DOHH2 (cell line): ENCODE measurements at regions not wholly inside any gene's neighbourhood (a gene's known extent, or its start where the extent isn't known, plus 50 kb on each side); places are given as distances from the start of the nearest gene placed in this dataset.

Source experiments
- H3F3A ChIP-seq: fragments of 200-600 bp; sonication (generic), shearing (Covaris generic); 2 replicates; pipeline ENCODE4 v1.6.0; 2016; ENCODE audit warnings: antibody characterized with exemption, mild to moderate bottlenecking; ENCODE audit not compliant: control insufficient read depth, insufficient read depth
- H3K27ac ChIP-seq: fragments of 200-600 bp; sonication (generic); 2 replicates; pipeline ENCODE4 v1.5.1; 2014; ENCODE audit warnings: low read depth, mild to moderate bottlenecking, low read length, moderate library complexity
- H3K27me3 ChIP-seq: fragments of 200-600 bp; sonication (generic); 2 replicates; pipeline ENCODE4 v1.6.1; 2014; ENCODE audit warnings: mild to moderate bottlenecking, low read length, mixed read lengths; ENCODE audit not compliant: control insufficient read depth
- H3K36me3 ChIP-seq: fragments of 200-600 bp; sonication (generic); 2 replicates; pipeline ENCODE4 v1.6.1; 2014; ENCODE audit warnings: mild to moderate bottlenecking, low read length, moderate library complexity, mixed read lengths; ENCODE audit not compliant: control insufficient read depth
- H3K4me1 ChIP-seq: fragments of 200-600 bp; sonication (generic); 2 replicates; pipeline ENCODE4 v1.6.1; 2014; ENCODE audit warnings: mild to moderate bottlenecking, low read length, mixed read lengths; ENCODE audit not compliant: control insufficient read depth
- H3K4me2 ChIP-seq: fragments of 200-600 bp; sonication (generic); 2 replicates; pipeline ENCODE4 v1.6.0; 2014; ENCODE audit warnings: mild to moderate bottlenecking, low read length, moderate library complexity
- H3K4me3 ChIP-seq: fragments of 200-600 bp; sonication (generic); 2 replicates; pipeline ENCODE4 v1.5.1; 2014; ENCODE audit warnings: mild to moderate bottlenecking, low read length, mixed read lengths
- H3K79me2 ChIP-seq: fragments of 200-600 bp; sonication (generic); 2 replicates; pipeline ENCODE4 v1.6.1; 2014; ENCODE audit warnings: mild to moderate bottlenecking, low read length, mixed read lengths; ENCODE audit not compliant: control insufficient read depth
- H3K9me2 ChIP-seq: fragments of 200-600 bp; sonication (generic); replicated peaks from 2 replicates; pipeline ENCODE4 v1.6.1; 2014; ENCODE audit warnings: mild to moderate bottlenecking, low read length, mixed read lengths; ENCODE audit not compliant: control insufficient read depth
- H3K9me3 ChIP-seq: fragments of 200-600 bp; sonication (generic); 2 replicates; pipeline ENCODE4 v1.6.1; 2014; ENCODE audit warnings: antibody characterized with exemption, low read length, mixed read lengths; ENCODE audit not compliant: control insufficient read depth, insufficient read depth
- H4K20me1 ChIP-seq: fragments of 200-600 bp; sonication (generic); 2 replicates; pipeline ENCODE4 v1.6.0; 2014; ENCODE audit warnings: low read depth, mild to moderate bottlenecking, antibody characterized with exemption, low read length, moderate library complexity; ENCODE audit not compliant: control insufficient read depth, insufficient read depth
- CTCF ChIP-seq: fragments of 200-600 bp; sonication (generic); IDR thresholded peaks from one replicate; pipeline ENCODE4 v1.5.1; 2014; ENCODE audit warnings: antibody characterized with exemption, mild to moderate bottlenecking, low read depth, low read length; ENCODE audit not compliant: poor library complexity, severe bottlenecking
- EZH2phosphoT487 ChIP-seq: fragments of 200-600 bp; sonication (generic); IDR thresholded peaks from 2 replicates; pipeline ENCODE4 v1.6.1; 2017; ENCODE audit warnings: borderline replicate concordance, mild to moderate bottlenecking, antibody characterized with exemption, low read length, moderate library complexity, mixed read lengths

DNA sequence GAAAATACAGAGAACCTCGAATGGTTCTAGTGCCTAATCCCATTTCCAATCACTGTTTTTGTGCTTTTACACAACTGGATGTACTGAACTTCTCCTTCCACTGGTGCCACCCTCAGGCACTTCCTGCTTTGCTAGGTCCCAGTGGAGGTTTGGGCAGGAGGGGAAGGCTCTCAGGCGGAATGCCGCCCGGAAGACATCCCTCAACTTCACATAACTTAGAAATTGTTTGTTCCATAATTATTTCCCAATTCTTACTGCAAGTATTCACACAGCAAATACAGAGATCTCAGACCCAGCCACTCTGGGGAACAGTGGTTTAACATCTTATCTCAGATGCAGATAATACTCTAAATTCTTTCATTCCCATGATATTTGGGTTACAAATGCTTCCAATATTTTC lies 195.7 kb upstream of the IPO5 start:
- Histone ChIP-seq H3F3A (no peaks in the 10 kb centered on the region), H3K27me3 (no peaks in the 10 kb centered on the region), H4K20me1 (no peaks in the 10 kb centered on the region), H3K9me2 (no peaks in the 10 kb centered on the region), H3K4me3 (no peak overlapping the region), H3K79me2 (no peaks in the 10 kb centered on the region), H3K36me3 (no peaks in the 10 kb centered on the region), H3K9me3 (no peaks in the 10 kb centered on the region), H3K4me1 (no peaks in the 10 kb centered on the region), H3K27ac (no peak overlapping the region), H3K4me2 (no peak overlapping the region)
- TF ChIP-seq EZH2phosphoT487 = no peak
- TF ChIP-seq CTCF = no peak

GRCh38 chr13:97758317-97758716 lies 195.2 kb upstream of the IPO5 start:
- no peak overlapping the region for H3K27ac ChIP-seq
- H3F3A ChIP-seq = no peaks in the 10 kb centered on the region
- H3K9me3 ChIP-seq = no peaks in the 10 kb centered on the region
- no peaks in the 10 kb centered on the region for H3K4me1 ChIP-seq
- TF ChIP-seq EZH2phosphoT487 (no peak), CTCF (no peak)
- H4K20me1 ChIP-seq = no peaks in the 10 kb centered on the region
- no peaks in the 10 kb centered on the region for H3K9me2 ChIP-seq
- H3K36me3 ChIP-seq = no peaks in the 10 kb centered on the region
- H3K79me2 ChIP-seq = no peaks in the 10 kb centered on the region
- no peak overlapping the region for H3K4me3 ChIP-seq
- no peaks in the 10 kb centered on the region for H3K27me3 ChIP-seq
- H3K4me2 ChIP-seq = no peak overlapping the region

- Histone ChIP-seq H3K9me2 (no peaks in the 10 kb centered on the region), H3K4me1 (no peaks in the 10 kb centered on the region), H3K4me3 (no peak overlapping the region), H3K79me2 (no peaks in the 10 kb centered on the region), H4K20me1 (no peaks in the 10 kb centered on the region), H3F3A (no peaks in the 10 kb centered on the region), H3K27me3 (no peaks in the 10 kb centered on the region), H3K36me3 (no peaks in the 10 kb centered on the region), H3K4me2 (no peak overlapping the region), H3K27ac (no peak overlapping the region), H3K9me3 (no peaks in the 10 kb centered on the region)
- TF ChIP-seq EZH2phosphoT487 = no peak
- TF ChIP-seq CTCF = no peak
Measured at GRCh38 chr13:97761796-97762540, 191.5 kb upstream of the IPO5 start.
